HG03460 (cell line): ENCODE measurements at regions not wholly inside any gene's neighbourhood (a gene's known extent, or its start where the extent isn't known, plus 50 kb on each side); places are given as distances from the start of the nearest gene placed in this dataset.
"Not testable (repeated sequence)": the region's sequence is repeated elsewhere in the genome, so short reads cannot be mapped to it uniquely, and the experiment has no call there.

Source experiments
- ATAC-seq: cut with Tn5 transposase; IDR thresholded peaks from one replicate; pipeline ENCODE4 v1.9.1; 2021; ENCODE audit not compliant: unreplicated experiment

DNA sequence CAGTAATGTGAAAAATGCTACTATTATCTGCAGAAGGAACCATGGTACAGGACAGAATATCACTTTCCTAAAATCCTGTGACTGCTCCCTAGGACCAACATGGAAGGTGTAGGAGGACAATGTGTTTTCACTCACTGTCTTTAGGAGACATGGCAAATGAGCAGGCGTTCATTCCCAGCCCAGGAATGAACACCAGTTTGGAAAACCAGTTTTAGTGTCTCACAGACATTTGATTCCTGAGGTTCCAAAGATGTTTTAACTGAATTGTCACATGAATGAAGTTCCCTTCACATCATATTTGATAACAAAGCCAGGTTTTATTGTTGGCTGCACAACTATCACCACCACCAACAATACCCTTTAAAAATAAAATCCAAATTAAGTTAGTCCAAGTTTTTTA, 178.2 kb downstream of the ENC1 start:
- ATAC-seq = no peak

DNA sequence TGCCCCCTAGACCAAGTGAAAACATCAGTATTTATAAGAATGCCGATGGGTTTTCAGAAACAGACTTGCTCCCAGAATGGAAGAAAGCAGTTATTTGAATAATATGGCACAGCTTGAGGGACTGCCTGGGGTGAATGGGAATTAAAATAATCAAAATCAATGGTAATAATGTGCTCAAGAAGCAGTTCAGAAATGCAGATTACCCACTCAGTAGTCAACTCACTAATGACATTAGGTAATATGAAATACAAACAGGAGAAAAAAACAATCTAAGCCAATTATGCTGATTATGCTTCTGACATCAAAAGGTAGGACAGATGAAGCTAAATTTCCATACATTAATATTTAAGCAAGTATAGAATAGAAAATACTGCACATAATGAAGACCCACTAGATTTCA, 179.3 kb downstream of the ENC1 start:
- no peak for ATAC-seq

- no peak for ATAC-seq
Observed at GRCh38 chr5:74460694-74461093, 179.8 kb downstream of the ENC1 start.

DNA sequence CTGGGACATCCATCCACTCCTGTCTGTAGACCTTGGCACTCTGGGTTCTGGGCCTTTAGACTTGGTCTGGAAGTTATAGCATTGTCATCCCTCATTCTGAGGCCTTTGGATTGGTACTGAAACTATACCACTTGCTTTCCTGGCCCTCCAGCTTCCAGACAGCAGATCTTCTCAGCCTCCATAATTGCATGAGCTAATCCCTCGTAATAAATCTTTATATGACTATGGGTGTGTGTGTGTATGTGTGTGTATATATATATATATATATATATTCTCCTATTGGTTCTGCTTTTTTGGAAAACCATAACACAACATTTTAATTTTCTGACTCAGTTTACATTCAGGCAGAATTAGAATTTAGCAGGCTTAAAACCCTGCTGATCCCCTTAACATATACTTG, 180.5 kb downstream of the ENC1 start:
- no peak for ATAC-seq

GRCh38 chr5:74457876-74458275, 182.7 kb downstream of the ENC1 start:
- no peak for ATAC-seq

GRCh38 chr5:74454263-74455030, 186.1 kb downstream of the ENC1 start:
- no peak for ATAC-seq

- no peak for ATAC-seq
Observed at GRCh38 chr5:74452856-74453255, 187.7 kb downstream of the ENC1 start.

DNA sequence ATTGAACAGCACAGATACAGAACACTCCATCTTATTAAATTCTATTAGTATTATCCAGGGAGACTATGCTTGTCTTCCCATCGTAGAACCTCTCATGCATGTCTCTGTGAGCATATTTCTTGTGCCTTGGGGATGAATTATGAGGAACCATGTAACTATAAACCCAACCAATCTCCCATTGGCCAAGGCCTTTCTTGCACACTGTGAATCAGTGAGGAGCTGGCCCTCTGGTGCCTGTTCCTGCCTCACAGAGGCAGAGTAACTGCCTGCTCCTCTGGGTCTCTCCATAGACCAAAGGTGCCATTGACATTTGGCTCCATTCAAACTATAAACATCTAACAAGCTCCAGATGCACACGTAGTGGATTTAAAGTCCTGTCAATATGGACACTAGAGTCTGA, 190.4 kb downstream of the ENC1 start:
- no peak for ATAC-seq

DNA sequence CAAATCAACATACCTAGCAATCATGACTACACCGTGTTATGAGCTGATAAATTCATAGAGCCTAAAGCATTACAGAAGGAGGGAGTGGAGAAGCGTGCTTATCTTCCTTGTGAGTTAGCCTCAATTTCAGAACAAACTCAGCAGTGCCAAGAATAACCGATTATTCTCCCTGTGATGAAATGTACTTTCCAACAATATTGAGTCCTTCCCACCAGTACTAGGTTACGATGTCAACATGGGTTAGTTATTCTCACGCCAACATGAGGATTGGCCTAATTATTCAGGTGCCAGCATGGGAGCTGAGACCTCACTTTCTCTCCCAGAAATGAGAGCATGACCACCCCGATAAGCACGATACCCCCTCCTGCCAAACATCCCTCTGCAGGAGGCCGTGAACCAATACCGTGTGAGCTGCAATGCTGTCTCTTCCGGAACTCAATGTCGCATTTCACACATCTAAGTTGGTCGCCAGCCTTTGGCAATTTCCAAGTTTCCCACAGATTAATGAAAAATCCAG, 193.7 kb downstream of the ENC1 start:
- no peak for ATAC-seq

- ATAC-seq = no peak
Observed at GRCh38 chr5:74442466-74442865, 198.1 kb downstream of the ENC1 start.

DNA sequence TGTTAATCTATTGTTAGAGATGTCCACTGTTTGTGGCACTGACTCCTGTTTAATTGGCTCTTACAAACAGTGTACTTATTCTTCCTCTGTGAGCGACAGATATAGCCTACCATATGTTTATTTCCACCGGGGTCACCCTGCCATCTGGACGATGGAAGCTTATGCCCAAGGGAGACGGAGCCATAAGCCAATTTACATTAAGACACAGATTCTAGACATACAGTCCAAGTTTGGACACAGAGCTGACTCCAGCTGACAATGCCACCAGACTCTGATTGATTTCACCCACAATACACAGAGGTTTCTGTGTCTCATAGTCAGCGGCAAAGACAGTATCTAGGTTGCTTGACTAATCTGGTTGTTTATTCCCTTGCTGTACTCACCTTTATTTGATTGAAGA, 198.9 kb downstream of the ENC1 start:
- no peak for ATAC-seq

DNA sequence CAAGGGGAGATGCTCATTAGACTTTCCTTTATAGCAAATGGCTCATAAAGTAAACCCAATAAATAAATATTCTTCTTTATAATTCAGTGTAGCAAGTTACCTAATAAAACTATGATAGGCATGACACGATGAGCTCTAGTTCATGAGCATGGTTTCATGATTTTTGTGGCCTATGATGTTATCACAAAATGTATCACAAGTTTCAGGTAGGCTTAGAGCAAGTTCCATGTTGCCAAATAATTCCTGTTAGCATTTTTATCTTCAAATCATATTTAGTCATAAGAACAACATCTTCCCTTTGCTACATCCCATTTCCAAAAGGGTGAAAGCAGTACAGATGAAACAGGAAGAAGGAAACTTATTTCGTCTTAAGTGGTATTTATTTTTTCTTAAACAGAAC, 200.2 kb downstream of the ENC1 start:
- ATAC-seq = no peak

DNA sequence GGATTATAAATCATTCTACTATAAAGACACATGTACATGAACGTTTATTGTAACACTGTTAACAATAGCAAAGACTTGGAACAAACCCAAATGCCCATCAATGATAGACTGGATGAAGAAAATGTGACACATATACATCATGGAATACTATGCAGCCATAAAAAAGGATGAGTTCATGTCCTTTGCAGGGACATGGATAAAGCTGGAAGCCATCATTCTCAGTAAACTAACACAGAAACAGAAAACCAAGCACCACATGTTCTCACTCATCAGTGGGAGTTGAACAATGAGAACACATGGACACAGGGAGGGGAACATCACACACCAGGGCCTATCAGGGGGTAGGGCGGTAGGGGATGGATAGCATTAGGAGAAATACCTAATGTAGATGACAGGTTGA, 202.7 kb downstream of the ENC1 start:
- not testable (repeated sequence) for ATAC-seq

DNA sequence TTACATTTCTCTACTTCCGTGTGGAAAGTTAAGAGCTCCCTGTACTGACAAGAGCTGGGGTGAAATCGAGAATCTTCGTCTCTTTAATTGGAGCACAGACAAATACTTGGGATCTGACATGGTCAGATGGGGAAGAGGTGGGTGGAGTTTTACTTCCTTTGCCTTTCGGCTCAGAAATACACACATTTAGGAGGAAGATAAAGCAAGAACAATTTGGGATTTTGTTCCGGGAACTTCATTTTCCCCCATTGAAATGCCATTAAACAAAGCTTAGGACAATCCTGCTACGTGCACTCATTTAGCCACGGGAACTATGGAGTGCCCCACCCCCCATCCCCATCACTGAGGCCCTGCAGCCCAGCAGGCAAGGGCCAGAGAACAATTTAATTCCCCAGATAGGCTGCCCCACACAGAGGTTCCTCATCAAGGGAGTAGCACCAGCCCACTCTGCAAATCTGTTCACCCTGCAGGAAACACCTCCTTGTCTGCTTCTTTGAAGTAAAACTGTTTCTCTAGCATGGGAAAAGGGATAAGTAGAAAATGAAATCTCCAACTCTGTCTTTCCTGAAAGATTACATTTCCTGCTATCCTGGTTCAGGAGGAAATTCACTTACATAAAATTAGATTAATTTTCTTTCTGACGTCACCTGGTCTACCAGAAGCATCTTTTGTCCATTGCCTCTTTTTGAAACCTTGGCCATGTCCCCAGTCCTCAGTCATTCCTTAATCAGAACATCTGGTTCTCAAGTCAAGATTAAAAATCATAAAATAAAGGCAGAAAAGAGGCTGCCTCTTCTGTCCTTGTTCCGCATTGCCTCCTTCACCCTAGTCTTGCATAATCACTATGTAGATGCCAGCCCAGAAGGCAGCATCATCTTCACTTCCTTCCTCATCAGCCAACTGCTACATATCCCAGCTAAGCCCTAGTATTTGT, 206.4 kb downstream of the ENC1 start:
- ATAC-seq = no peak

GRCh38 chr5:74433255-74433895, 207.2 kb downstream of the ENC1 start:
- ATAC-seq = no peak

DNA sequence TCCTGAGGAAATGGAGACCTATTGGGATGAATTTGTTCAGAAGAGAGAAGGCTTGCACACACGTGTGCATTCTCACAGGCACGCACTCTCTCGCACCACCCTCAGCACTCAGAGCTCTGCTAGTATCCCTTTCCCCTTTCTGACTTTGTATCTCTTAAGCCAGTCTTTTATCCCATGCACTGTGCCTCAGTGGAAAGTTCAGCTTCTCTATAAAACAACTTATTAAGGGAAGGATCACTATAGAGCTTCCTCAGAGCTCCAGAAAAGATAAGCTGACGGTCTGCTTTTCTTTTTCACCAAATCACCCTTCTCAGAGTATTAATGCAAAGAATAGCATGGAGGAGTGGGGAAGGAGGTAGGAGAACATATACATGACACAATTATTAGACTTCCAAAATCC, 207.8 kb downstream of the ENC1 start:
- no peak for ATAC-seq

DNA sequence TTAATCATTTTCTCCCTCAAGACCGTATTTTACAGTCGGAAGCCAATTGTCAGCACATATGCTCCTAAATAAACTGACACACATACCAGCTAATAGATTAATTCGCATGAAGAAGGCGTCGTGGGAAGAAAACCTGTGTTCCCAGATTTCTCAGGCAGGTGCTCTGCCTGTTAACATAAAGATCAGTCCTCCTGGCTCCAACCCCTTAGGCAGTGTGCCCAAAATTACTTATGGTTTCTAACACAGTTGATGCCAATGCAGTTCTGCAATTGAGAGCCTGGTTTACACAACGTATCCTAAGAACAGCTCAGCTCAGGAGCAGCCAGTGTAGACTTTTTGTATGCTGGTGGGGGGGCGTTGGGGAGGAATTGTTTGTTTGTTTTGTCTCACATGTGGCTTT, 208.3 kb downstream of the ENC1 start:
- no peak for ATAC-seq

DNA sequence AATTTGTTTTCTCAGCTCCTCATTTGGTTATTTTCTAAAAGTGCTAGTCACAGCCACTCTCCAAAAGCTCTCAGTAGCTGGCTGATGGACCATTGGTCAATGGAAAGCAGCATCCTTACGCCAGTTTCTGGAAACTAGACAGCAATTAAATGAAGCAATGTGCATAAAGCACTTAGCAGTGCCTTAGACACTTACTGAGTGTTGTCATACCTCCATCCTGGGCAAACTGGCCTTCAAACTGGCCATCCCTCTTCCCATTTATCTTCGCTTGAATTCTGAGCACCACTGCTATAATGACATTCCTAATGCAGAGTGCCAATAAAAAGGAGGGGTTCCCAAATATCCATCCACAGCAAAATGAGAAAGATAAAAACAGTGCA, 209.2 kb downstream of the ENC1 start:
- ATAC-seq = no peak

DNA sequence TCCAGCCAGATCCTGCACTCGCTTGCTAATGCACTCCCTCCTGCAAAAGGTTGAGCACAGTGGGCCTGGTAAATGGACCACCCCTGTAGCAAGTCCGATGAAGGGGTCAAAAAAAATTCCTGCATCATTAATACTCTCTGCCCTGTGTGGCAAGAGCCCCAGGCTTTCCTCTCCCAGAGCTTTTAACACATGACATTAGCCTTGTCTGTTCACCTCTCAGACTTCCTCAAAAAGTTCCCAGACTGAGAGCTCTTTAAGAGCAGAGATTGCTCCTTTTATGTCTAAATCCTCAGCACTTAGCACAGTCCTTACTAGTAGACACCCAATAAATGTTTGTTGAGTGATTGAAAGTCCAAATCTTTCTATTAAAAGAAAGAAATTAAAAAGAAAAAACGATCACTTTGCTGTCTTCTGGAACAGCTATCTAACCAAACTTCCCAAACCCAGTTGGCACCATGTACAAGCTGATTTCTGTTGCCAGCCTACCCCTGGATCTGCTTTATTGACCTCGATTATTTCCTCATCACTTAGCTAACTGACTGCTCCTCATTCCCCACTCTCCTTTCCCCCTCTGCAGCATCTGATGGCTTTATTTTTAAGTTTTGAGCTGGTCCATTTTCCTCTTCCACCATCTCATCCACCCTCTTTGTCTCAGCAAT, 209.8 kb downstream of the ENC1 start:
- ATAC-seq = no peak

DNA sequence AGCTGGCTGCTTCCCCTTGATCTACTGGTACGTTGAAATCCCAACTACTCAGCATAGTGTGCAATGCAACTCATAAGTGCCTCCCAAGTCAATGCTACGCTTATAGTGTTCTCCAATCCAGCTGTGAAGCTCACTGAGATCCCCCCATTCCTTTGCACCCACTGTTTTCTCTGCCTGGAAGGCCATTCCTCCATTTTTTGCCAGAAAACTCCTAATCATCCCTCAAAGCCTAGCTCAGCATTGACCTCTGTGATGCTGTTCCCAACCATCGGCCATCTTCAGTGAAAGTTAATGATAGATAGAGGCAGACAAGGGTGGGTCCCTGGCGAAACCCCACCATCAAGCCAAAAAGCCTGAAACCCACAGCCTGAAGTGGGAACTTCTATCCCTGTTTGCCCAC, 211.0 kb downstream of the ENC1 start:
- ATAC-seq = no peak

GRCh38 chr5:74428876-74429275, 211.7 kb downstream of the ENC1 start:
- no peak for ATAC-seq
